ENCODE measurements at regions not wholly inside any gene's neighbourhood (a gene's known extent, or its start where the extent isn't known, plus 50 kb on each side); places are given as distances from the start of the nearest gene placed in this dataset.

DNA sequence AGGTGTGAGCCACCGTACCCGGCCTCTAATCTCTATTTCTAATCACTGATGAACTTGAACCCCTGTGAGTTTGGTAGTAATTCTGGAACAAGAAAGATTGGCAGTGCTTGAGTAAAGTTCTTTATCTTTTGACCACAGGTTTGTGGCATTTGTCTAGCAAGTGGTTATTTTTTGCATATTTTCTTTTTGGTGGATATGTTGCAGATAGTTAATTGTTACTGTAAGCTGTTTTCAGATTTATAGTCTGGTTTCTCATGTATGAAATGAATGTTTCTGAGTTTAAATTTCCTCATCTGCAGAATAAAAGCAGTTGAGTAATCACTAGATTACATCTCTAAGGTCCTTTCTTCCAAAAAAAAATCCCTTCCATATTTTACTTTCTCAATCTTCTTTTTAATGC is 105.2 kb downstream of the GASK1B start:
- no peaks in the 10 kb centered on the region for H3K4me1 ChIP-seq
- no peak for DNase-seq
- no peak overlapping the region for H3K4me3 ChIP-seq
- no peaks in the 10 kb centered on the region for H3K9me3 ChIP-seq
- H3K27me3 ChIP-seq = no peaks in the 10 kb centered on the region
- TF ChIP-seq POLR2A (IDR thresholded peaks at IDR 0.05) = no peak
- TF ChIP-seq, protein P1, sequence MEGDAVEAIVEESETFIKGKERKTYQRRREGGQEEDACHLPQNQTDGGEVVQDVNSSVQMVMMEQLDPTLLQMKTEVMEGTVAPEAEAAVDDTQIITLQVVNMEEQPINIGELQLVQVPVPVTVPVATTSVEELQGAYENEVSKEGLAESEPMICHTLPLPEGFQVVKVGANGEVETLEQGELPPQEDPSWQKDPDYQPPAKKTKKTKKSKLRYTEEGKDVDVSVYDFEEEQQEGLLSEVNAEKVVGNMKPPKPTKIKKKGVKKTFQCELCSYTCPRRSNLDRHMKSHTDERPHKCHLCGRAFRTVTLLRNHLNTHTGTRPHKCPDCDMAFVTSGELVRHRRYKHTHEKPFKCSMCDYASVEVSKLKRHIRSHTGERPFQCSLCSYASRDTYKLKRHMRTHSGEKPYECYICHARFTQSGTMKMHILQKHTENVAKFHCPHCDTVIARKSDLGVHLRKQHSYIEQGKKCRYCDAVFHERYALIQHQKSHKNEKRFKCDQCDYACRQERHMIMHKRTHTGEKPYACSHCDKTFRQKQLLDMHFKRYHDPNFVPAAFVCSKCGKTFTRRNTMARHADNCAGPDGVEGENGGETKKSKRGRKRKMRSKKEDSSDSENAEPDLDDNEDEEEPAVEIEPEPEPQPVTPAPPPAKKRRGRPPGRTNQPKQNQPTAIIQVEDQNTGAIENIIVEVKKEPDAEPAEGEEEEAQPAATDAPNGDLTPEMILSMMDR (IDR thresholded peaks at IDR 0.05) = no peak
- no peaks in the 10 kb centered on the region for H3K36me3 ChIP-seq
- 90 to 93% methylated on average over 2 of the region's 2 CpGs for WGBS, 2 donors
- intact Hi-C loops (cut with DNase I) = no loop called here
- no peak overlapping the region for H3K27ac ChIP-seq

DNA sequence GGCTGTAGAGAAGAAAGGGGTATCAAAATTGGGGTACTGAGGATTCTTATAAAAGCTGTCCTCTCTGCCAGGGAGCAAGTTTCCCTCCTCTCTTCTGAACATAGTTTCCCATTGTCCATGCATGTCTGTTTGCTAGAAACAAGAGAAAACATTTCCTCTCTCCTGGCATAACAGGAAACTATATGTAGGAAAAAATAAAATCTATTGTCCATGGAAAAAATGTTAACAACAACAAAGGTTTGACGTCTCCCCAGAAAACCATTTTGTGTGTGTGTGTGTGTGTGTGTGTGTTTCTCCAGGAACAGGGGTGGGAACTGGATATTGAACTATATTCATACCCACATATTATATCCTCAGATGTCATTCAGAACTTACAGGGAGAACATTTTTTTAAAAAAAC is 107.2 kb downstream of the GASK1B start:
- WGBS, 2 donors = 65 to 69% methylated on average over 1 of the region's 1 CpG
- no peak for DNase-seq
- intact Hi-C loops (cut with DNase I) = no loop called here
- no peaks in the 10 kb centered on the region for H3K36me3 ChIP-seq
- TF ChIP-seq, protein P1 (IDR thresholded peaks at IDR 0.05) = no peak
- TF ChIP-seq POLR2A (IDR thresholded peaks at IDR 0.05) = no peak
- H3K4me1 ChIP-seq = no peaks in the 10 kb centered on the region
- no peak overlapping the region for H3K27ac ChIP-seq
- H3K4me3 ChIP-seq = no peak overlapping the region
- H3K9me3 ChIP-seq = no peaks in the 10 kb centered on the region
- H3K27me3 ChIP-seq = no peaks in the 10 kb centered on the region

DNA sequence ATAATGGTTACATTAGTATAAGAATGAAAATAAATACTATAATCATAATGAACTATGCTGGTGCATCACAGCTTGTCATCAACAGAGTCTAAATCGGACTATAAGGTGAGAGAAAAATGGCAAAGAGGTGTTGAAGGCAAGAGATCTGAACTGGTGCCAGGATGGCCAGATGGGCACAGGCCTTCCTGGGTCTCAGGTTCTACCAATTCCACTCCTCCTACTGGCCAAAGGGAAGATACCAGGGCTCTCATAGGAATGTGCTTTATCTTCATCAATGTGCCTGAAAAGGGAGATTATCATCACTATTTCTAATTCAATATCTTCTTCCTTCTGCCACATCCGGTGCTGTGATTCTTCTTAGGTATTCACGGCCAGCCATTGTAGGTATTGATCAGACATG is 107.6 kb downstream of the GASK1B start:
- H3K4me1 ChIP-seq = no peaks in the 10 kb centered on the region
- WGBS, 2 donors = 49 to 53% methylated on average over 3 of the region's 3 CpGs
- no peak for DNase-seq
- intact Hi-C loops (cut with DNase I) = no loop called here
- H3K4me3 ChIP-seq = no peak overlapping the region
- H3K27ac ChIP-seq = no peak overlapping the region
- H3K36me3 ChIP-seq = no peaks in the 10 kb centered on the region
- H3K9me3 ChIP-seq = no peaks in the 10 kb centered on the region
- TF ChIP-seq, protein P1 (IDR thresholded peaks at IDR 0.05) = no peak
- TF ChIP-seq POLR2A (IDR thresholded peaks at IDR 0.05) = no peak
- H3K27me3 ChIP-seq = no peaks in the 10 kb centered on the region

DNA sequence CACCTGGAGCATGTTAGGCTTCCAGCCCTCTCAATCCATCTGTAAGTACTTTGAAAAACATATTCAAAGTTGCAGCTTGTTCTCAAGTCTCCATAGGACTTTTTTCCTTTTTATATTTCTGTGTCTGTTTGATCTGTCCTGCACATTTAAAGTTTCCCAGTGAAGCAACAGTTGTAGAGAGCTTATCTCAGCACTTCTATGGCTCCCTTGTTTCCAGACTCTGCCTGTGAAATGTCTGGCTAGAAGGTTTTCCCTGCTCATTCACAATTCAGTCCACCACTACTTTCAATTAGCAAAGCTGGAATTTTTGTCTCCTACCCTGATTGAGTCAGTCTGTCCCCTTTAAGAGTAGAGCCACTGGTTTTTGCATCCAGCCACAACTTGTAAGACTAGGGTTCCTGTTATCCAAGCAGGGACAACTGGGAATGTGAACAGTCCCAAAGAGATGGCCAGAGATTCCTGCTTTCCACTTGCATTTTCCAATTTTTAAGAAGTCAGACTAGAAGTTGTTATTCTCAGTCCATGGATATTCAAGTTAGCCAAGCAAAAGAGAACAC is 116.1 kb downstream of the GASK1B start:
- Histone ChIP-seq H3K27me3 (no peaks in the 10 kb centered on the region), H3K4me1 (no peaks in the 10 kb centered on the region), H3K27ac (no peak overlapping the region), H3K36me3 (no peaks in the 10 kb centered on the region), H3K9me3 (no peaks in the 10 kb centered on the region), H3K4me3 (no peak overlapping the region)
- TF ChIP-seq, protein P1 (IDR thresholded peaks at IDR 0.05) = no peak
- no peak for TF ChIP-seq POLR2A (IDR thresholded peaks at IDR 0.05)
- DNase-seq = no peak
- intact Hi-C loops (cut with DNase I) = no loop called here

DNA sequence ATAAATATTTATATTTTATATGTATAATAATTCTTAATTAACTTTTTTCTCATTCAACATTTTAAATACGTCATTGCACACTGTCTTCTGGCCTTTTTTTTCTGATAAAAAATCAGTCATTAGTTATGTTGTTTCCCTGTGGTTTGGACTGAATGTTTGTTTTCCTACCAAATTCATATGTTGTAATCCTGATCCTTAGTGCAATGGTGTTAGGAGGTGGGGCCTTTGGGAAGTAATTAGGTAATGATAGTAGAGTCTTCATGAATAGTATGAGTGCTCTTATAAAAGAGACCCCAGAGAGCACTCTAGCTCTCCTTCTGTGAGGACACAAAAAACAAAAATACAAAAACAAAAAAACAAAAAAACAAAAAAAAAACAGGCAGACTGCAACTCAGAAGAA is 117.2 kb downstream of the GASK1B start:
- no peak for DNase-seq
- intact Hi-C loops (cut with DNase I) = no loop called here
- Histone ChIP-seq H3K4me1 (no peaks in the 10 kb centered on the region), H3K4me3 (no peak overlapping the region), H3K27ac (no peak overlapping the region), H3K36me3 (no peaks in the 10 kb centered on the region), H3K9me3 (no peaks in the 10 kb centered on the region), H3K27me3 (no peaks in the 10 kb centered on the region)
- WGBS, 2 donors = 74 to 91% methylated on average over 1 of the region's 1 CpG
- TF ChIP-seq, protein P1 (IDR thresholded peaks at IDR 0.05) = no peak
- no peak for TF ChIP-seq POLR2A (IDR thresholded peaks at IDR 0.05)

Measured in esophagus squamous epithelium (tissue), 5 donors.